Tibial artery (tissue), 4 donors: ENCODE measurements at regions not wholly inside any gene's neighbourhood (a gene's known extent, or its start where the extent isn't known, plus 50 kb on each side); places are given as distances from the start of the nearest gene placed in this dataset.

Experiments
- DNase-seq, 2 donors: peaks; one replicate each; pipeline ENCODE4 v3.0.0-alpha.2; 2019
- H3K27ac ChIP-seq, 2 donors: fragments of 200-600 bp; sonication (generic) in 1 of 2; 1 replicate in 1 of 2; 2 replicates in 1 of 2; pipeline ENCODE4 v1.5.1; 2018 to 2019; ENCODE audit warnings: mild to moderate bottlenecking in 1 of 2
- H3K27me3 ChIP-seq, 2 donors: fragments of 200-600 bp; sonication (generic) in 1 of 2; one replicate each; pipeline versions ENCODE4 v1.5.1 to v1.6.0; 2016 to 2019
- H3K36me3 ChIP-seq, 3 donors: fragments of 200-600 bp; sonication (generic) in 2 of 3; one replicate each; pipeline ENCODE4 v1.5.1; 2016 to 2019; ENCODE audit warnings: mild to moderate bottlenecking in 2 of 3
- H3K4me1 ChIP-seq, 4 donors: fragments of 200-600 bp; sonication (generic) in 2 of 4; 1 replicate in 3 of 4; 2 replicates in 1 of 4; pipeline ENCODE4 v1.5.1; 2016 to 2019
- H3K4me3 ChIP-seq, 2 donors: fragments of 200-600 bp; sonication (generic) in 1 of 2; 1 replicate in 1 of 2; 2 replicates in 1 of 2; pipeline ENCODE4 v1.5.1; 2018 to 2019; ENCODE audit warnings: mild to moderate bottlenecking in 2 of 2
- H3K9me3 ChIP-seq, 3 donors: fragments of 200-600 bp; sonication (generic) in 1 of 3; one replicate each; pipeline ENCODE4 v1.5.1; 2016 to 2019
- intact Hi-C: fragments of 100-400 bp; cut with DNase I; formaldehyde crosslinking; loops from one replicate; pipeline ENCODE4 v1.15.0; 2023; ENCODE audit warnings: low total_unique reads
- TF ChIP-seq, protein P1 (sequence below), 2 experiments: fragments of 200-600 bp in 1 of 2; fragments of 450-650 bp in 1 of 2; IDR thresholded peaks; one replicate each; pipeline ENCODE4 v1.5.1; 2017 to 2019; ENCODE audit warnings: antibody characterized with exemption in 2 of 2, mild to moderate bottlenecking in 1 of 2, moderate library complexity in 1 of 2

DNA sequence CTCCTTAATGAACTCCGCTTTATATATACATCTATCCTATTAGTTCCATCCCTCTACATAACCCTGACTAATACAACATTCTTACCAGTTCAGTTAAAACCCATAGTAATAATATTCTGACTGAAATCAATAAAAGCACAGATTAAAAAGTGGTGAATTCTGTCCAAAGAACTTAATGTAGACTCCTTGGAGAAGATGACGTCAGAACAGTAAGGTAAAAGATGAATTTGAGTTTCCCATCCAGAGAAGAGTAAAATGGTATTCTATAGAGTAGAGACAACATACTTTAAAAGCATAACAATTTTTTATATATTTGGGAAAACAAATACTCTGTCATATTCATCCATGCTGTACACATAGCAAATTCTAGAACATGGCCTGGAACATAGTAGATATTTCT, 418.0 kb upstream of the SYT1 start:
- intact Hi-C loops, result no loop called here
- Histone ChIP-seq H3K4me1 (no peaks in the 10 kb centered on the region), H3K27me3 (no peaks in the 10 kb centered on the region), H3K4me3 (no peak overlapping the region), H3K27ac (no peak overlapping the region), H3K9me3 (no peaks in the 10 kb centered on the region), H3K36me3 (no peaks in the 10 kb centered on the region)
- TF ChIP-seq, protein P1, sequence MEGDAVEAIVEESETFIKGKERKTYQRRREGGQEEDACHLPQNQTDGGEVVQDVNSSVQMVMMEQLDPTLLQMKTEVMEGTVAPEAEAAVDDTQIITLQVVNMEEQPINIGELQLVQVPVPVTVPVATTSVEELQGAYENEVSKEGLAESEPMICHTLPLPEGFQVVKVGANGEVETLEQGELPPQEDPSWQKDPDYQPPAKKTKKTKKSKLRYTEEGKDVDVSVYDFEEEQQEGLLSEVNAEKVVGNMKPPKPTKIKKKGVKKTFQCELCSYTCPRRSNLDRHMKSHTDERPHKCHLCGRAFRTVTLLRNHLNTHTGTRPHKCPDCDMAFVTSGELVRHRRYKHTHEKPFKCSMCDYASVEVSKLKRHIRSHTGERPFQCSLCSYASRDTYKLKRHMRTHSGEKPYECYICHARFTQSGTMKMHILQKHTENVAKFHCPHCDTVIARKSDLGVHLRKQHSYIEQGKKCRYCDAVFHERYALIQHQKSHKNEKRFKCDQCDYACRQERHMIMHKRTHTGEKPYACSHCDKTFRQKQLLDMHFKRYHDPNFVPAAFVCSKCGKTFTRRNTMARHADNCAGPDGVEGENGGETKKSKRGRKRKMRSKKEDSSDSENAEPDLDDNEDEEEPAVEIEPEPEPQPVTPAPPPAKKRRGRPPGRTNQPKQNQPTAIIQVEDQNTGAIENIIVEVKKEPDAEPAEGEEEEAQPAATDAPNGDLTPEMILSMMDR (IDR thresholded peaks at IDR 0.05), result no peak
- no peak for DNase-seq

DNA sequence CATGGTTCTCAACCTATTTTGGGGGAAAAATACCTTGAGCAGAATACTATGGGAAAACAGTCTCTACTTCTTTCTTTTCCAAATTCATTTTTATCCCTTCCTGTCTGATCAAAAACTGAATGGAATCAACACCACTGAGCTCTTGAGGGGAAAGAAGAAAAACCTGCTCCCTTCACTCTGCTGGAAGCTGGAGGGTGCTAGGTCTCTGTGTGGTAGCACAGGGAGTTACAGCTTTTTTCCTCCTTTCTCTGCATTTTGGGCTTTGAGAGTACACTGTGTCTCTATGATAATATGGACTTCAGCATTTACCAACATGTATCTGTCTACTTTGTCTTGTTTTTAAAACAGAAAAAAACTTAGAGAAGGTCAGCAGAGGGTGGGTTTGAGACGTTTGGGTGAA, 417.2 kb upstream of the SYT1 start:
- no peaks in the 10 kb centered on the region for H3K27me3 ChIP-seq

DNA sequence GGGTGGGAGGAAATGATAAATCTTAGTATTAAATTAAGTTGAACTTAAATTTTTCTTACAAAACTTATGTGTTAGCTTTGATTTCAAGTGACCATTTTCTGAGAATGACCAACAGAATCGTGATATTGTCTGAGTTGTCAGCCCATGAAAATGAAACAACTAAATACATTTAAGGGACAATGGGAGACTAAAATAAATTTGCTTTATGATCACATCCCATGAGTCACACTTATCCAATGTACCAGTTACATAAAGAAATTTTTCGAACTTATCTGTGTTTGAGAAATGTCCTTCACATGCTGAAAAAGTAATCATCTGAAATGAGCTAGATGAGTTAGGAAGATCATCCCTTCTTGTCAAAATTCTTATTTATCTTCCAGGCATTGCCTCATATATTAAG, 415.9 kb upstream of the SYT1 start:
- intact Hi-C loops, result no loop called here

More for the DNA sequence above, 417.2 kb upstream of the SYT1 start:
- no peak overlapping the region for H3K4me3 ChIP-seq
- TF ChIP-seq, protein P1 (IDR thresholded peaks at IDR 0.05), result no peak
- no peaks in the 10 kb centered on the region for H3K4me1 ChIP-seq
- DNase-seq, result no peak
- no peak overlapping the region for H3K27ac ChIP-seq
- intact Hi-C loops, result no loop called here
- H3K36me3 ChIP-seq, result no peaks in the 10 kb centered on the region
- H3K9me3 ChIP-seq, result no peaks in the 10 kb centered on the region

DNA sequence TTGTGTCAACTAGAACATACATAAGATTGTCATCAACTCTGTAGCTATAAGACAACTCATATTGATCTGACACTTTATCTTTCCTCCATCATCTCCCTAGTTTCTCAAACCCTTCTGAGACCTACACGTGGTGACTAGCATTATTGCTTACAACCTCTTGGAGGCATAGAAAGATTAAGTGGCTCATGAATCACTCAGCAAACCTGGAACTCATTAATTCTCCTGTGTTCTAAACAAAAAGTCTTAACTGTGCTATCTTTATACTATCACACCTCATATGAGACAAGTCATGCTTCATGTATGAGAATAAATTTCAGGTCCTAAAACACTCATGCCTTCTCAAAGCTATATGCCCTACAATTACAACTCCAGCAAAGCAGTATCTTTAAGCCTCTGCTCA, 408.6 kb upstream of the SYT1 start:
- H3K27ac ChIP-seq, result no peak overlapping the region
- no peak for DNase-seq
- no peaks in the 10 kb centered on the region for H3K9me3 ChIP-seq
- H3K4me3 ChIP-seq, result no peak overlapping the region
- no peaks in the 10 kb centered on the region for H3K36me3 ChIP-seq
- no peaks in the 10 kb centered on the region for H3K4me1 ChIP-seq
- TF ChIP-seq, protein P1 (IDR thresholded peaks at IDR 0.05), result no peak
- no peaks in the 10 kb centered on the region for H3K27me3 ChIP-seq
- intact Hi-C loops, result no loop called here

More for the DNA sequence above, 415.9 kb upstream of the SYT1 start:
- no peaks in the 10 kb centered on the region for H3K9me3 ChIP-seq
- TF ChIP-seq, protein P1 (IDR thresholded peaks at IDR 0.05), result no peak
- H3K27me3 ChIP-seq, result no peaks in the 10 kb centered on the region
- no peak overlapping the region for H3K27ac ChIP-seq
- no peak for DNase-seq
- H3K36me3 ChIP-seq, result no peaks in the 10 kb centered on the region
- no peak overlapping the region for H3K4me3 ChIP-seq
- H3K4me1 ChIP-seq, result no peaks in the 10 kb centered on the region

GRCh38 chr12:78457938-78458337, 406.6 kb upstream of the SYT1 start:
- Histone ChIP-seq H3K4me3 (no peak overlapping the region), H3K9me3 (no peaks in the 10 kb centered on the region), H3K4me1 (no peaks in the 10 kb centered on the region), H3K27ac (no peak overlapping the region), H3K36me3 (no peaks in the 10 kb centered on the region), H3K27me3 (no peaks in the 10 kb centered on the region)
- TF ChIP-seq, protein P1 (IDR thresholded peaks at IDR 0.05), result no peak
- DNase-seq, result no peak
- intact Hi-C loops, result no loop called here
